HepG2 (cell line): ENCODE measurements at regions not wholly inside any gene's neighbourhood (a gene's known extent, or its start where the extent isn't known, plus 50 kb on each side); places are given as distances from the start of the nearest gene placed in this dataset.

ENCODE experiments used
- CEBPZ ChIP-seq: IDR thresholded peaks from 2 replicates; pipeline ENCODE4 v1.6.1; 2012; ENCODE audit warnings: low read length, improper control_type of control experiment
- CREM ChIP-seq, 2 experiments: sonication (generic) in 1 of 2; formaldehyde crosslinking in 1 of 2; IDR thresholded peaks; 2 replicates each; pipeline versions ENCODE4 v1.4.0 to v1.6.1; 2016 to 2020; ENCODE audit warnings: antibody characterized with exemption in 1 of 2, mild to moderate bottlenecking in 1 of 2, missing genetic modification reagents in 1 of 2
- GPBP1L1 ChIP-seq: sonication (generic); formaldehyde crosslinking; IDR thresholded peaks from 2 replicates; pipeline ENCODE4 v1.5.0; 2020; ENCODE audit warnings: mild to moderate bottlenecking, missing genetic modification reagents
- HIC2 ChIP-seq: sonication (generic); formaldehyde crosslinking; IDR thresholded peaks from 2 replicates; pipeline ENCODE4 v1.9.0; 2022; ENCODE audit warnings: low read depth, missing genetic modification reagents
- ISX ChIP-seq: sonication (generic); formaldehyde crosslinking; conservative IDR thresholded peaks from 2 replicates; pipeline ENCODE4 v1.5.0; 2020; ENCODE audit warnings: missing genetic modification reagents
- LBX2 ChIP-seq: sonication (generic); formaldehyde crosslinking; IDR thresholded peaks from 2 replicates; pipeline ENCODE4 v1.5.0; 2020; ENCODE audit warnings: missing genetic modification reagents, mild to moderate bottlenecking, borderline replicate concordance
- NFE2L1 ChIP-seq: sonication (generic); formaldehyde crosslinking; IDR thresholded peaks from 2 replicates; pipeline ENCODE4 v1.4.0; 2020; ENCODE audit warnings: missing genetic modification reagents, mild to moderate bottlenecking, borderline replicate concordance
- NR2F2 ChIP-seq: IDR thresholded peaks from 2 replicates; pipeline ENCODE4 v1.6.1; 2012; ENCODE audit warnings: low read depth, inconsistent platforms, borderline replicate concordance
- POLR2A ChIP-seq, 2 experiments: IDR thresholded peaks; 2 replicates each; pipeline ENCODE4 v1.6.1; 2011; ENCODE audit warnings: low read depth in 2 of 2, low read length in 2 of 2, mild to moderate bottlenecking in 1 of 2, moderate library complexity in 1 of 2; ENCODE audit not compliant: insufficient read depth in 1 of 2
- RARA ChIP-seq: IDR thresholded peaks from 2 replicates; pipeline ENCODE4 v1.6.1; 2016; ENCODE audit warnings: missing genetic modification reagents, missing compliant biosample characterization
- RELA ChIP-seq: sonication (generic); formaldehyde crosslinking; IDR thresholded peaks from 2 replicates; pipeline ENCODE4 v1.4.0; 2020; ENCODE audit warnings: missing genetic modification reagents
- TEF ChIP-seq: sonication (generic); formaldehyde crosslinking; IDR thresholded peaks from 2 replicates; pipeline ENCODE4 v1.5.0; 2020; ENCODE audit warnings: missing genetic modification reagents
- TOE1 ChIP-seq: sonication (generic); formaldehyde crosslinking; IDR thresholded peaks from 2 replicates; pipeline ENCODE4 v1.4.0; 2020; ENCODE audit warnings: mild to moderate bottlenecking, missing genetic modification reagents
- TSC22D2 ChIP-seq: sonication (generic); formaldehyde crosslinking; IDR thresholded peaks from 2 replicates; pipeline ENCODE4 v1.5.1; 2020; ENCODE audit warnings: missing genetic modification reagents, mild to moderate bottlenecking, borderline replicate concordance
- ZNF121 ChIP-seq: sonication (generic); formaldehyde crosslinking; IDR thresholded peaks from 2 replicates; pipeline ENCODE4 v1.5.0; 2020; ENCODE audit warnings: mild to moderate bottlenecking, missing genetic modification reagents
- ZNF18 ChIP-seq: sonication (generic); formaldehyde crosslinking; IDR thresholded peaks from 2 replicates; pipeline ENCODE4 v1.8.0; 2022; ENCODE audit warnings: mild to moderate bottlenecking, missing genetic modification reagents; ENCODE audit not compliant: insufficient replicate concordance
- ZNF264 ChIP-seq: sonication (generic); formaldehyde crosslinking; IDR thresholded peaks from 2 replicates; pipeline ENCODE4 v1.4.0; 2020; ENCODE audit warnings: missing genetic modification reagents
- ZNF354B ChIP-seq: sonication (generic); formaldehyde crosslinking; IDR thresholded peaks from 2 replicates; pipeline ENCODE4 v1.8.0; 2022; ENCODE audit warnings: mild to moderate bottlenecking, missing genetic modification reagents
- ZNF383 ChIP-seq: sonication (generic); formaldehyde crosslinking; IDR thresholded peaks from 2 replicates; pipeline ENCODE4 v1.4.0; 2020; ENCODE audit warnings: missing genetic modification reagents, mild to moderate bottlenecking, borderline replicate concordance
- ZNF883 ChIP-seq: sonication (generic); formaldehyde crosslinking; IDR thresholded peaks from 2 replicates; pipeline ENCODE4 v1.5.1; 2020; ENCODE audit warnings: mild to moderate bottlenecking, missing genetic modification reagents; ENCODE audit errors: not compliant biosample characterization

GRCh38 chr20:50398821-50399554, 111.2 kb upstream of the PTPN1 start (continued):
- TF ChIP-seq ZNF18 (no peak), TOE1 (peak; percentile 79; the same call in 1 of the 2 replicates), RELA (CRISPR knock-in tag) (peak; percentile 99), HIC2 (CRISPR knock-in tag) (peak; percentile 99), NFE2L1 (CRISPR knock-in tag) (no peak), CEBPZ (no peak), ZNF883 (CRISPR knock-in tag) (peak; percentile 49), TSC22D2 (CRISPR knock-in tag) (peak; percentile 96), RARA (CRISPR knock-in tag) (peak; percentile 100), CREM (IDR thresholded peaks at IDR 0.05) (peak; percentile 98), CREM (CRISPR knock-in tag; IDR thresholded peaks at IDR 0.05) (no peak), ZNF264 (CRISPR knock-in tag) (0 out of 2 replicates have a peak, but pooled peaks have one; percentile 78), LBX2 (CRISPR knock-in tag) (no peak), NR2F2 (peak; percentile 99), POLR2A (IDR thresholded peaks at IDR 0.05; ENCODE audit: insufficient read depth in 1 of 2, low read depth in 2 of 2, low read length in 2 of 2) (peak; percentile 46; a peak in 1 of 4 replicates), GPBP1L1 (CRISPR knock-in tag) (no peak), ISX (CRISPR knock-in tag) (no peak), ZNF121 (CRISPR knock-in tag) (peak; percentile 69; the same call in 1 of the 2 replicates), ZNF383 (CRISPR knock-in tag) (peak; percentile 88; the same call in 1 of the 2 replicates), ZNF354B (CRISPR knock-in tag) (peak; percentile 70; the same call in 1 of the 2 replicates), TEF (CRISPR knock-in tag) (no peak; the same call in 1 of the 2 replicates)
